ENCODE measurements at regions not wholly inside any gene's neighbourhood (a gene's known extent, or its start where the extent isn't known, plus 50 kb on each side); places are given as distances from the start of the nearest gene placed in this dataset.
"Not testable (repeated sequence)": the region's sequence is repeated elsewhere in the genome, so short reads cannot be mapped to it uniquely, and the experiment has no call there.

GRCh38 chr6:144438103-144438502 is 153.0 kb downstream of the UTRN start:
- intact Hi-C loops (cut with DNase I), result no loop called here
- H3K36me3 ChIP-seq, result peaks cover 9 to 72% of the 10 kb centered on the region in 2 donors
- H3K27ac ChIP-seq, result no peak overlapping the region
- peaks cover 0 to 8% of the 10 kb centered on the region in 2 donors for H3K9me3 ChIP-seq
- no peaks in the 10 kb centered on the region for H3K27me3 ChIP-seq
- ATAC-seq (no peak), DNase-seq (no peak)
- no peaks in the 10 kb centered on the region for H3K4me1 ChIP-seq
- H3K4me3 ChIP-seq, result no peak overlapping the region
- no peak for TF ChIP-seq CTCF (IDR thresholded peaks at IDR 0.05)

- Histone ChIP-seq H3K9me3 (peaks cover 0 to 8% of the 10 kb centered on the region in 2 donors), H3K4me1 (no peaks in the 10 kb centered on the region), H3K27me3 (no peaks in the 10 kb centered on the region), H3K36me3 (peaks cover 9 to 74% of the 10 kb centered on the region in 2 donors), H3K27ac (no peak overlapping the region), H3K4me3 (no peak overlapping the region)
- no peak for TF ChIP-seq CTCF (IDR thresholded peaks at IDR 0.05)
- DNase-seq (no peak), ATAC-seq (no peak)
- intact Hi-C loops (cut with DNase I), result no loop called here
These were observed 153.9 kb downstream of the UTRN start for GRCh38 chr6:144439016-144439415.

GRCh38 chr6:144441801-144442200 is 156.7 kb downstream of the UTRN start:
- H3K27ac ChIP-seq; H3K4me3 ChIP-seq; DNase-seq; H3K9me3 ChIP-seq; ATAC-seq; H3K4me1 ChIP-seq; H3K27me3 ChIP-seq; intact Hi-C loops (cut with DNase I): not testable (repeated sequence)
- H3K36me3 ChIP-seq, result peaks cover 9 to 91% of the 10 kb centered on the region in 2 donors

GRCh38 chr6:144443157-144443556 is 158.0 kb downstream of the UTRN start:
- Histone ChIP-seq H3K27me3 (no peaks in the 10 kb centered on the region), H3K4me3 (no peak overlapping the region), H3K9me3 (peaks cover 0 to 8% of the 10 kb centered on the region in 2 donors), H3K27ac (no peak overlapping the region), H3K36me3 (peaks cover 9 to 92% of the 10 kb centered on the region in 2 donors), H3K4me1 (no peaks in the 10 kb centered on the region)
- DNase-seq (no peak), ATAC-seq (no peak)
- TF ChIP-seq CTCF (IDR thresholded peaks at IDR 0.05), result no peak
- intact Hi-C loops (cut with DNase I), result no loop called here

GRCh38 chr6:144447472-144447871 is 162.3 kb downstream of the UTRN start:
- ATAC-seq (no peak), DNase-seq (no peak)
- H3K4me1 ChIP-seq, result no peaks in the 10 kb centered on the region
- no peaks in the 10 kb centered on the region for H3K9me3 ChIP-seq
- peaks cover 0 to 92% of the 10 kb centered on the region in 2 donors for H3K36me3 ChIP-seq
- H3K27me3 ChIP-seq, result no peaks in the 10 kb centered on the region
- TF ChIP-seq CTCF (IDR thresholded peaks at IDR 0.05), result no peak
- intact Hi-C loops (cut with DNase I), result no loop called here
- no peak overlapping the region for H3K27ac ChIP-seq
- H3K4me3 ChIP-seq, result no peak overlapping the region

- ATAC-seq, result no peak
- no peaks in the 10 kb centered on the region for H3K9me3 ChIP-seq
- intact Hi-C loops (cut with DNase I), result no loop called here
- no peak overlapping the region for H3K4me3 ChIP-seq
- no peak overlapping the region for H3K27ac ChIP-seq
- H3K27me3 ChIP-seq, result no peaks in the 10 kb centered on the region
- H3K4me1 ChIP-seq, result no peaks in the 10 kb centered on the region
- H3K36me3 ChIP-seq, result peaks cover 0 to 97% of the 10 kb centered on the region in 2 donors
- no peak for TF ChIP-seq CTCF (IDR thresholded peaks at IDR 0.05)
- no peak for DNase-seq
These were observed 164.1 kb downstream of the UTRN start for GRCh38 chr6:144449218-144449617.
